22Rv1 (cell line): ENCODE measurements at regions not wholly inside any gene's neighbourhood (a gene's known extent, or its start where the extent isn't known, plus 50 kb on each side); places are given as distances from the start of the nearest gene placed in this dataset.
"Not testable (repeated sequence)": the region's sequence is repeated elsewhere in the genome, so short reads cannot be mapped to it uniquely, and the experiment has no call there.

ENCODE experiments used
- CTCF ChIP-seq: fragments of 450-650 bp; IDR thresholded peaks from 2 replicates; pipeline ENCODE4 v1.5.1; 2017; ENCODE audit warnings: mild to moderate bottlenecking
- ZFX ChIP-seq: fragments of 450-650 bp; IDR thresholded peaks from 2 replicates; pipeline ENCODE4 v1.6.1; 2017; ENCODE audit warnings: antibody characterized with exemption, borderline replicate concordance

DNA sequence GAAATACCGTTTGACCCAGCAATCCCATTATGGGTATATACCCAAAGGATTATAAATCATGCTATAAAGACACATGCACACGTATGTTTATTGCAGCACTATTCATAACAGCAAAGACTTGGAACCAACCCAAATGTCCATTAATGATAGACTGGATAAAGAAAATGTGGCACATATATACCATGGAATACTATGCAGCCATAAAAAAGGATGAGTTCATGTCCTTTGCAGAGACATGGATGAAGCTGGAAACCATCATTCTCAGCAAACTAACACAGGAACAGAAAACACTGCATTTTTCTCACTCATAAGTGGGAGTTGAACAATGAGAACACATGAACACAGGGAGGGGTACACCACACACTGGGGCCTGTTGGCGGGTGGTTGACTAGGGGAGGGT is 411.3 kb downstream of the RPS6KC1 start:
- not testable (repeated sequence) for TF ChIP-seq CTCF, ZFX
